Neural cell (in vitro differentiated cells): ENCODE measurements at regions not wholly inside any gene's neighbourhood (a gene's known extent, or its start where the extent isn't known, plus 50 kb on each side); places are given as distances from the start of the nearest gene placed in this dataset.

Experiments used
- CTCF ChIP-seq: fragments of 450-650 bp; IDR thresholded peaks from 2 replicates; pipeline ENCODE4 v1.5.1; 2014; ENCODE audit warnings: antibody characterized with exemption, mild to moderate bottlenecking, moderate library complexity; ENCODE audit not compliant: poor library complexity, severe bottlenecking
- EP300 ChIP-seq: fragments of 450-650 bp; conservative IDR thresholded peaks from 2 replicates; pipeline ENCODE4 v1.6.1; 2014; ENCODE audit warnings: antibody characterized with exemption, mild to moderate bottlenecking, moderate library complexity; ENCODE audit not compliant: poor library complexity, severe bottlenecking
- EZH2 ChIP-seq: fragments of 200-600, 300-800 bp; shearing (Covaris generic), sonication (generic); IDR thresholded peaks from 2 replicates; pipeline ENCODE4 v1.6.1; 2014; ENCODE audit warnings: antibody characterized with exemption, low read length, borderline replicate concordance, mild to moderate bottlenecking; ENCODE audit not compliant: insufficient read depth, poor library complexity, severe bottlenecking
- POLR2AphosphoS5 ChIP-seq: IDR thresholded peaks from 2 replicates; pipeline ENCODE4 v1.6.1; 2012
- REST ChIP-seq: IDR thresholded peaks from 2 replicates; pipeline ENCODE4 v1.6.1; 2012; ENCODE audit warnings: borderline replicate concordance
- SMC3 ChIP-seq: fragments of 450-650 bp; conservative IDR thresholded peaks from 2 replicates; pipeline ENCODE4 v1.6.1; 2014; ENCODE audit warnings: antibody characterized with exemption, mild to moderate bottlenecking, moderate library complexity; ENCODE audit not compliant: poor library complexity
- TAF1 ChIP-seq: IDR thresholded peaks from 2 replicates; pipeline ENCODE4 v1.6.1; 2012; ENCODE audit warnings: low read depth

DNA sequence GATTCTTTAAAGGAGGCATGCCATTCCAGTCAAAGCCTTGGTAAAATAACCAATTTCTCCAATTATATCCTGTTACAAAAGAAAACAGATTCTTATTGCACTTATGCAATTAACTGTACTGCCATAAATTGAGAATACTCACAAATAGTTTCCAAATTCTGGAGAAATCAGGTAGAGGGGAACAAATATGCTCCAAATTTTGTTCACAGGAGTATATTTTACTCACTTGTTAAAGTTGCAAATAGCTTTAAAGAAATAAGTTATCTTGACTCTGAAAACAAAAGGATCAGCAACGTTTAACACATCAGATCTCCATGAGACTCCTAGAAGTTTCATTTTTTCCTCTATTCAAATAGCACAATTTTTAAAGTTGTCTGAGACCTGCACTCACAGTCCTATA, 712.1 kb upstream of the ARRDC4 start:
- no peak for TF ChIP-seq CTCF
- no peak for TF ChIP-seq POLR2AphosphoS5
- TF ChIP-seq SMC3, result no peak
- TF ChIP-seq TAF1, result no peak
- no peak for TF ChIP-seq REST
- no peak for TF ChIP-seq EP300
- no peak for TF ChIP-seq EZH2
